ENCODE measurements at regions not wholly inside any gene's neighbourhood (a gene's known extent, or its start where the extent isn't known, plus 50 kb on each side); places are given as distances from the start of the nearest gene placed in this dataset.

- no peak for TF ChIP-seq CTCF (conservative IDR thresholded peaks at IDR 0.05; ENCODE audit: control insufficient read depth, insufficient read depth, low read depth, low read length)
- no peak overlapping the region for H3K4me3 ChIP-seq (ENCODE audit: control insufficient read depth, low read depth, low read length)
- DNase-seq (ENCODE audit: low read depth) = no peak
These were observed 740.1 kb upstream of the GRM7 start for GRCh38 chr3:6120786-6121185.

- no peak for DNase-seq (ENCODE audit: low read depth)
- TF ChIP-seq CTCF (conservative IDR thresholded peaks at IDR 0.05; ENCODE audit: control insufficient read depth, insufficient read depth, low read depth, low read length) = no peak
- no peak overlapping the region for H3K4me3 ChIP-seq (ENCODE audit: control insufficient read depth, low read depth, low read length)
These were observed 736.0 kb upstream of the GRM7 start for GRCh38 chr3:6124875-6125274.

GRCh38 chr3:6125520-6125919 lies 735.4 kb upstream of the GRM7 start:
- no peak overlapping the region for H3K4me3 ChIP-seq (ENCODE audit: control insufficient read depth, low read depth, low read length)
- no peak for TF ChIP-seq CTCF (conservative IDR thresholded peaks at IDR 0.05; ENCODE audit: control insufficient read depth, insufficient read depth, low read depth, low read length)
- no peak for DNase-seq (ENCODE audit: low read depth)

GRCh38 chr3:6132684-6133432 lies 728.1 kb upstream of the GRM7 start:
- TF ChIP-seq CTCF (conservative IDR thresholded peaks at IDR 0.05; ENCODE audit: control insufficient read depth, insufficient read depth, low read depth, low read length) = no peak
- DNase-seq (ENCODE audit: low read depth) = no peak
- no peak overlapping the region for H3K4me3 ChIP-seq (ENCODE audit: control insufficient read depth, low read depth, low read length)

GRCh38 chr3:6142707-6143106 lies 718.2 kb upstream of the GRM7 start:
- no peak for TF ChIP-seq CTCF (conservative IDR thresholded peaks at IDR 0.05; ENCODE audit: control insufficient read depth, insufficient read depth, low read depth, low read length)
- H3K4me3 ChIP-seq (ENCODE audit: control insufficient read depth, low read depth, low read length) = no peak overlapping the region
- DNase-seq (ENCODE audit: low read depth) = no peak

- H3K4me3 ChIP-seq (ENCODE audit: control insufficient read depth, low read depth, low read length) = no peak overlapping the region
- DNase-seq (ENCODE audit: low read depth) = no peak
- no peak for TF ChIP-seq CTCF (conservative IDR thresholded peaks at IDR 0.05; ENCODE audit: control insufficient read depth, insufficient read depth, low read depth, low read length)
These were observed 713.0 kb upstream of the GRM7 start for GRCh38 chr3:6147883-6148282.
